ENCODE measurements at regions not wholly inside any gene's neighbourhood (a gene's known extent, or its start where the extent isn't known, plus 50 kb on each side); places are given as distances from the start of the nearest gene placed in this dataset.

DNA sequence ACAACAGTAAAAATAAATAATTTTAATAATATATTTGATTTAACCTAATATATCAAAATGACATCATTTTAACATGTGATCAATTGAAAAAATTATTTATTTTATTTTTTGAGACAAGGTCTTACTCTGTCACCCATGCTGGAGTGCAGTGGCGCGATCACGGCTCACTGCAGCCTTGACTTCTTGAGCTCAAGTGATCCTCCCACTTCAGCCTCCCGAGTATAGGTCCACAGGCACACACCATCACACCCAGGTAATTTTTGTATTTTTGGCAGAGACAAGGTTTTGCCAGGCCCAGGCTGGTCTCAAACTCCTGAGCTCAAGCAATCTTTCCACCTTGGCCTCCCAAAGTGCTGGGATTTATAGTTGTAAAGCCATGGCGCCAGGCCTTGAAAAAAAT, 126.7 kb upstream of the COPS8 start:
- WGBS, 2 donors: 97 to 98% methylated on average over 5 of the region's 5 CpGs
- no peaks in the 10 kb centered on the region for H3K9me3 ChIP-seq (ENCODE audit: control insufficient read depth in 4 of 4, insufficient read depth in 3 of 4, low read length in 3 of 4)
- H3K4me3 ChIP-seq: no peak overlapping the region
- H3K36me3 ChIP-seq (ENCODE audit: control insufficient read depth in 4 of 4, insufficient read depth in 4 of 4, low read length in 4 of 4): no peaks in the 10 kb centered on the region
- ATAC-seq (ENCODE audit: insufficient read depth, low FRiP score): no peak
- no peak for DNase-seq
- peaks cover 0 to 9% (median 0%) of the 10 kb centered on the region in 5 donors for H3K4me1 ChIP-seq (ENCODE audit: control insufficient read depth in 5 of 5, insufficient read depth in 5 of 5, low read length in 5 of 5)
- TF ChIP-seq, protein P1, sequence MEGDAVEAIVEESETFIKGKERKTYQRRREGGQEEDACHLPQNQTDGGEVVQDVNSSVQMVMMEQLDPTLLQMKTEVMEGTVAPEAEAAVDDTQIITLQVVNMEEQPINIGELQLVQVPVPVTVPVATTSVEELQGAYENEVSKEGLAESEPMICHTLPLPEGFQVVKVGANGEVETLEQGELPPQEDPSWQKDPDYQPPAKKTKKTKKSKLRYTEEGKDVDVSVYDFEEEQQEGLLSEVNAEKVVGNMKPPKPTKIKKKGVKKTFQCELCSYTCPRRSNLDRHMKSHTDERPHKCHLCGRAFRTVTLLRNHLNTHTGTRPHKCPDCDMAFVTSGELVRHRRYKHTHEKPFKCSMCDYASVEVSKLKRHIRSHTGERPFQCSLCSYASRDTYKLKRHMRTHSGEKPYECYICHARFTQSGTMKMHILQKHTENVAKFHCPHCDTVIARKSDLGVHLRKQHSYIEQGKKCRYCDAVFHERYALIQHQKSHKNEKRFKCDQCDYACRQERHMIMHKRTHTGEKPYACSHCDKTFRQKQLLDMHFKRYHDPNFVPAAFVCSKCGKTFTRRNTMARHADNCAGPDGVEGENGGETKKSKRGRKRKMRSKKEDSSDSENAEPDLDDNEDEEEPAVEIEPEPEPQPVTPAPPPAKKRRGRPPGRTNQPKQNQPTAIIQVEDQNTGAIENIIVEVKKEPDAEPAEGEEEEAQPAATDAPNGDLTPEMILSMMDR (IDR thresholded peaks at IDR 0.05; ENCODE audit: control extremely low read depth, extremely low read depth): no peak
- no peak overlapping the region for H3K27ac ChIP-seq (ENCODE audit: low read depth in 1 of 2, low read length in 1 of 2)
- no peak overlapping the region for H3K9ac ChIP-seq (ENCODE audit: insufficient read depth in 1 of 2, low read length in 2 of 2)
- H3K27me3 ChIP-seq (ENCODE audit: control insufficient read depth in 3 of 3, insufficient read depth in 3 of 3, low read length in 2 of 3): no peaks in the 10 kb centered on the region

GRCh38 chr2:236959876-236960275, 125.8 kb upstream of the COPS8 start:
- ATAC-seq (ENCODE audit: insufficient read depth, low FRiP score) (no peak), DNase-seq (no peak)
- Histone ChIP-seq H3K9me3 (ENCODE audit: control insufficient read depth in 4 of 4, insufficient read depth in 3 of 4, low read length in 3 of 4) (no peaks in the 10 kb centered on the region), H3K36me3 (ENCODE audit: control insufficient read depth in 4 of 4, insufficient read depth in 4 of 4, low read length in 4 of 4) (no peaks in the 10 kb centered on the region), H3K27ac (ENCODE audit: low read depth in 1 of 2, low read length in 1 of 2) (no peak overlapping the region), H3K27me3 (ENCODE audit: control insufficient read depth in 3 of 3, insufficient read depth in 3 of 3, low read length in 2 of 3) (no peaks in the 10 kb centered on the region), H3K4me1 (ENCODE audit: control insufficient read depth in 5 of 5, insufficient read depth in 5 of 5, low read length in 5 of 5) (peaks cover 0 to 15% (median 0%) of the 10 kb centered on the region in 5 donors), H3K9ac (ENCODE audit: insufficient read depth in 1 of 2, low read length in 2 of 2) (no peak overlapping the region), H3K4me3 (no peak overlapping the region)
- TF ChIP-seq, protein P1 (IDR thresholded peaks at IDR 0.05; ENCODE audit: control extremely low read depth, extremely low read depth): no peak
- 86 to 95% methylated on average over 9 of the region's 9 CpGs for WGBS, 2 donors

DNA sequence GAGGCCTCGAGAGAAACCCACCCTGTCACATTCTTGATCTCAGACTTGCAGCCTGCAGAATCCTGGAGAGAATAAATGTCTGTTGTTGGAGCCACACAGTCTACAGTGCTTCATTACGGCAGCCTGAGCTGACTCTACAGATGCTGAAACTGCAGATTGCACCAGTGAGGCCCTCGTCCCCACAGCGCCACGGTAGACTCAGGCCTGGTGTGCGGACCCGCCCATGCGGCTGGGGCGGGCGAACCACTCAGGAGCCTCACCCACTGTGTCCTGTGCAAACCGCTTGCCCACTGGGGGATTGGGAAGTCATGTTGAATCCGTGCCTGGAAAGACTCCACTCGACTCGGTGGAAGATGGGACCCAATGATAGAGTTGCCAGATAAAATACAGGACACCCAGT, 125.2 kb upstream of the COPS8 start:
- ATAC-seq (ENCODE audit: insufficient read depth, low FRiP score) (no peak), DNase-seq (no peak)
- no peaks in the 10 kb centered on the region for H3K36me3 ChIP-seq (ENCODE audit: control insufficient read depth in 4 of 4, insufficient read depth in 4 of 4, low read length in 4 of 4)
- H3K27ac ChIP-seq (ENCODE audit: low read depth in 1 of 2, low read length in 1 of 2): no peak overlapping the region
- peaks cover 0 to 15% (median 0%) of the 10 kb centered on the region in 5 donors for H3K4me1 ChIP-seq (ENCODE audit: control insufficient read depth in 5 of 5, insufficient read depth in 5 of 5, low read length in 5 of 5)
- TF ChIP-seq, protein P1 (IDR thresholded peaks at IDR 0.05; ENCODE audit: control extremely low read depth, extremely low read depth): no peak
- H3K9me3 ChIP-seq (ENCODE audit: control insufficient read depth in 4 of 4, insufficient read depth in 3 of 4, low read length in 3 of 4): no peaks in the 10 kb centered on the region
- 97% methylated on average over 14 of the region's 14 CpGs for WGBS, 2 donors
- no peaks in the 10 kb centered on the region for H3K27me3 ChIP-seq (ENCODE audit: control insufficient read depth in 3 of 3, insufficient read depth in 3 of 3, low read length in 2 of 3)
- H3K4me3 ChIP-seq: no peak overlapping the region
- H3K9ac ChIP-seq (ENCODE audit: insufficient read depth in 1 of 2, low read length in 2 of 2): no peak overlapping the region

- ATAC-seq (ENCODE audit: insufficient read depth, low FRiP score) (no peak), DNase-seq (no peak)
- Histone ChIP-seq H3K4me3 (no peak overlapping the region), H3K9ac (ENCODE audit: insufficient read depth in 1 of 2, low read length in 2 of 2) (no peak overlapping the region), H3K9me3 (ENCODE audit: control insufficient read depth in 4 of 4, insufficient read depth in 3 of 4, low read length in 3 of 4) (no peaks in the 10 kb centered on the region), H3K27me3 (ENCODE audit: control insufficient read depth in 3 of 3, insufficient read depth in 3 of 3, low read length in 2 of 3) (no peaks in the 10 kb centered on the region), H3K27ac (ENCODE audit: low read depth in 1 of 2, low read length in 1 of 2) (no peak overlapping the region), H3K4me1 (ENCODE audit: control insufficient read depth in 5 of 5, insufficient read depth in 5 of 5, low read length in 5 of 5) (peaks cover 0 to 8% (median 0%) of the 10 kb centered on the region in 5 donors), H3K36me3 (ENCODE audit: control insufficient read depth in 4 of 4, insufficient read depth in 4 of 4, low read length in 4 of 4) (no peaks in the 10 kb centered on the region)
- WGBS, 2 donors: 92% methylated on average over 4 of the region's 4 CpGs
- TF ChIP-seq, protein P1 (IDR thresholded peaks at IDR 0.05; ENCODE audit: control extremely low read depth, extremely low read depth): no peak
These were observed 122.9 kb upstream of the COPS8 start for GRCh38 chr2:236962816-236963215.
